Hepatic stellate cell (primary cell): ENCODE measurements at regions not wholly inside any gene's neighbourhood (a gene's known extent, or its start where the extent isn't known, plus 50 kb on each side); places are given as distances from the start of the nearest gene placed in this dataset.

Experiments
- DNase-seq: peaks from one replicate; pipeline ENCODE4 v3.0.0; 2011; ENCODE audit warnings: low spot score

DNA sequence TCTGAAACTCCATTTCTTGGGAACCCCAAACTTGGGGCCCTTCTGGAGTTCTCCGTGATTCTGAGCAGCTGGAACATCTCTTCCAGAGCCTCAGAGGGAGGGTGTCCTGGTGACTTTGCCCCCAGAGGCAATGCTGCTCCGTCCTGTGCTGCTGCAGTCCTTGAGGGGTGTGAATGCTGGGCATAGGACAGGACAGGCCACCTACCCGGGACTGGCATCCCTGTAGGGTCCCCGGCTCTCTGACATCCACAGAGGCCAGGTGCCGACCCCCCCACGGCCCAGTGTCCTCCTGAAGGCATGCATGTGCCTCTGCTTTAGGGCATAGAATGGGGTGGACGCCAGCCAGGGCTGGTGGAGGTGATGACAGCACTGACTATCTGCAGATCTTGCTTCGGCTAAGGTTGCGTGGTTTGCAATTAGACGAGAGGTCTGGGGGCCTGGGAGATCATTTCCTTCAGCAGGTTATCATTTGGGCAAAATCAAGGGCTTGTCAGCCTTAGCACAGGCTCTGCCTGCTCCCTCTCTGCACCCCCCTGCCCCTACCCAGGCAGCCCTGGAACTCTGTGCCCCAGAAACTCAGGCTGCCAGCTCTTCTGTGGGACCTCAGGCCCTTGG, 136.9 kb upstream of the GPR26 start:
- no peak for DNase-seq

DNA sequence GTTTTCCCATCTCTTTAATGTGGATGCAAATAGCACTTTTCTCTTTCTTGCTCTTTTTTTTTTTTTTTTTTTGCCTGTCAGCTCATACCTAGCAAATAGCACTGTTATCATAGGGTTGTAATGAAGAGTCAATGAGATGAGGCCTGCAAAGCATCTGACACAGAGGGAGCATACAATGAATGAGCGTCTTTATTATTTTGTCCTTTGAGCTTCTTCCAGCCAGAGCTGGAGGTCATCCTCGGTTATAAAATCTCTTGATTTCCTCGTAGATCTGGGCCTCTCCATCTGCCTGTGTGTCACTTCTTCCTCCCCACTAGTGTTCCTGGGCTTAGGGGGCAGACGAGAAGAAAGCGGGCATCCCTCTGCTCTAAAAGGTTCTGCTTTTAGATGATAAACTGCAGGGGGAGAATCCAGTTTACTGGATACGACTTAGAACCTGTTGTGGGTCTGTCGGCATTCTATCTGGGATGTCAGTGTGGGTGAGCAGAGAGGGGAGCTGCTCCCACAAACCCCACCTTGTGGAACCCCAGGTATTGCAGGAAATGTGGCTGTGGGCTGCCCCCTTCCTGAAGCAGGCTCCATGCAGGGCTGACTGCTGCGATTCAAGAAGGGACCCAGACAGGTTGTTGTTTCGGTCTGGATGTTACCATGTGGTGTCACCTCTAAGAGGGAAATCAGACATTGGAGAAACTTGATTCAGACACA, 135.8 kb upstream of the GPR26 start:
- no peak for DNase-seq

- DNase-seq = no peak
Observed at GRCh38 chr10:123535386-123535785, 130.8 kb upstream of the GPR26 start.

DNA sequence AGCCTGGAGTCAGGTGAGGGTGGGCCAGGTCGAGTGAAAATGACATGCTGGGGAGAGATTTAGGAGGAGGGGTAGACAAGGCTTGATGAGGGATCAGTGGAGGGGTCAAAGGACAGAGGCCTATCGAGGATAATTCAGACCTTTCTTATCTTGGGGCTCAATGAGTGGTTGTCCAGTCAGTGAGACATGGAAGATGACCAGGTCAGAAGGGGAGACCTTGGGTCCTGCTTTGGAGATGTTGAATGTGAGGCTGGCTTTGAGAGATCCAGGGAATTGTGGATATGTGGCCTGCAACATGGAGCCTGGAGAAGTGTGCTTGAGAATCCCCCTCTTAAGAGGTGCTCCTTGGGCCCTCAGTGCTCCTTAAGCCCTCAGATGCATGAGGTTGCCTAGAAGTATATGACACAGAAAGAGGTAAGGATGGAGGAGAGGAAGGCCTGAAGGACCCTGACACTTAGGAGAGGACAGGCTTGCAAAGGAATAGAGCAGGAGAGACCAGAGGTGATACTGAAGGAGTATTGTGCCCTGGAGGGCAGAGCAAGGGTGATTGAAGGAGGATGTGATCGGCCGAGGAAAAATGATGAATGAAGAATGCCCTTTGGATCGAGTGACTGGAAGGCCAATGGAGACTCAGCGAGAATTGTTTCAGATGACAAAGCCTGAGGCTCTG, 129.8 kb upstream of the GPR26 start:
- DNase-seq = no peak

DNA sequence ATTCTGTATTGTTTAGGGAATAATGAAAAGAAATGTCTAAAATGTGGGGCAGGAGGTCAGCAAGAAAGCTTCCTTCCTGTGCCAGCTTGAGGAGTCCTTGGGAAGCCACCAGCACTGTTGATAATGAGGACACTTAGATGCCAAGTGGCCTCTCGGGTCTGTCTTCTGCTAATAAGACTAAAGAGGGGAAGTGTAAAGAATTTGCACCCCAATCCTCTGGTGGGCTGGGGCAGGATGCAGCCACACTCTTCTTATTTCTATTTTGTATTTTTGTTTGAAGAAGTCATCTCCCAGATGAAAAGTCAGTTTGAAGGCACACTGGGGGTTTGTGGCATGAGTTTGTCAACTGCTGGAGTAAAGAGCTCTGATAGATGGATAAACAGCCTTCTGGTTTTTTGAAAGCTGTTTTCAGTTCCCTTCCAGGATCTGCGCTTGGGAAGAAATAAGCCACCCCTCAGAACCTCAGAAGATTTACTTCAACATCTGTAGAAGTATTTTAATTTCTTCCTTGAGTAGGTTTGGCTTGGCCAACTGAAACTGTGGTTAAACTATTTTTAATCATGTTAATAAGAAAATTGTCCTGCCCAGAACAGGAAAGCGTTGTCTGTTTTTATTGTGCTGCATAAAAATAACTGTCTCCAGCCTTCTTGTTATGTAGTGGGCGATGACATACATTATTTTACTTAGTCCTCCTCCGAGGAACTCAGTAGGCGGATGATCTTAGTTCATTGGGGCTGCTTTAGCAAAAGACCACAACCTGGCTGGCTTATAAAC, 128.8 kb upstream of the GPR26 start:
- no peak for DNase-seq

DNA sequence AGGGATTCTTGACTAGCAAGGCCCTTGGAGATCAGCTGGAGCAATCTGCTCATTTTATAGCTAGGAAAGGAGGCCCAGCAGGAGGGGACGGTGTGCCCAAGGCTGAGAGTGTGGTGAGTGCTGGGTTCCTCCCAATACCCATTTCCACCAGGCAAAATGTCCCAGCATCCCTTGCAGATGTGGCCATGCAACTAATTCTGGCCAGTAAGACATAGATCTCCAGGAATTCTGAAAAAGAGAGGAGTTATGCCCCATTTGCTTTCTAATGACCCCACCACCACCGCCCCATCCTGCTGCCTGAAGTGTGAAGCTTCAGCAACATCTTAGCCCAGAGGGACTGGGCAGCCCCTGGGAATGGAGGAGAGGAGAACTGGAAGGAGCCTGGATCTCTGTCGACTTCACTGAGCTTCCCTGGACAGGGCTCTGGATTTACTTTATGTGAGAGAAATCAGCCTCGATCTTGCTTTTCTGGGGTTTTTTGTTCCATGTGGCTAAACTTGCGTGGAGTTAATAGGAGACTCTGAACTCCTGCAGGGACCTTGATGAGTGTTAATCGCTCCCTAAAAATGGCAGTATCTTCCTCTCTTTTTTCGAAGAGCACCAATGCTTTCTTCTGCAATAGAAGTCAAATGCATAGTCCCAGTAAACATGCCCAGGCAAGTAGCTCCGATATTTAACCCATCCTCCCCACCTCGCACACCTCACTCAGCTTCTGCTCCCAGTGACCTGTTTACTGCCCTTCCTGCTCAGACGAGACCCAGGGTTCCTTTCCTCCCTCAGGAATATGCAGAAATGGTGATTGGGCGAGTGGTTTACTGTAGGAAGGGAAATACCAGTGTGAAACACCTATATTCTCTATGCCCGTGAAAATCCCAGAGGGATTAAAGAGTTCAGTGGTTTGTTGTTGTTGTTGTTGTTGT, 127.5 kb upstream of the GPR26 start:
- no peak for DNase-seq

DNA sequence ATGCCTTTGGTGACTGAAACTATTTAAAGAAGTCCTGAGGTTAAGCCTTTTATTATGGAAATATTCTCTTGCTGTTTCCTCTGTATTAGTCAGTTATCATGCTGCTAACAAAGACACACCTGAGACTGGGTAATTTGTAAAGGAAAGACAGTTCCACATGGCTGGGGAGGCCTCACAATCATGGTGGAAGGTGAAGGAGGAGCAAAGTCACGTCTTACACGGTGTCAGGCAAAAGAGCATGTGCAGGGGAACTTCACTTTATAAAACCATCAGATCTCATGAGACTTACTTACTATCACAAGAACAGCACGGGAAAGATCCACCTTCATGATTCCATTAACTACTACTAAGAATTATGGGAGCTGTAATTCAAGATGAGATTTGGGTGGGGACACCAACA, 121.2 kb upstream of the GPR26 start:
- DNase-seq = no peak

- DNase-seq = no peak
Observed at GRCh38 chr10:123548770-123549169, 117.4 kb upstream of the GPR26 start.

- DNase-seq = no peak
Observed at GRCh38 chr10:123549761-123550454, 116.2 kb upstream of the GPR26 start.

- no peak for DNase-seq
Observed at GRCh38 chr10:123550675-123551096, 115.5 kb upstream of the GPR26 start.

DNA sequence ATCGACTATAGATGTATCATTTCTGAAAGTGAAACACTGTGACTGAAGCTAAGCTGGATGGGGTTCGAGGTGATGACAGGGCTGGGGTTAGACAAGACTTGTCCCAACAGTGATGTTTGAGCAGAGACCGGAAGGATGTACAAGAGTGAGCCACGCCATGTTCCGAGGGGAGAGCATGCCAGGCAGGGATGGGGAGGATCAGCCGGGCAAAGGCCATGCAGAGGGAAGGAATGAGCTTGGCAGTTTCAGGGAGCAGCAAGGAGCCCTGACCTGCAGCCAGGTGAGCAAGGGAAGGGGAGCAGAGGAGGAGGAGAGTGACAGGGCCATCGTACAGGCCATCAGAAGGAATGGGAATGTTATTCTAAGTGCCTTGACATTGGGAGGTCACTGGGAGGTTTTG, 114.9 kb upstream of the GPR26 start:
- no peak for DNase-seq

DNA sequence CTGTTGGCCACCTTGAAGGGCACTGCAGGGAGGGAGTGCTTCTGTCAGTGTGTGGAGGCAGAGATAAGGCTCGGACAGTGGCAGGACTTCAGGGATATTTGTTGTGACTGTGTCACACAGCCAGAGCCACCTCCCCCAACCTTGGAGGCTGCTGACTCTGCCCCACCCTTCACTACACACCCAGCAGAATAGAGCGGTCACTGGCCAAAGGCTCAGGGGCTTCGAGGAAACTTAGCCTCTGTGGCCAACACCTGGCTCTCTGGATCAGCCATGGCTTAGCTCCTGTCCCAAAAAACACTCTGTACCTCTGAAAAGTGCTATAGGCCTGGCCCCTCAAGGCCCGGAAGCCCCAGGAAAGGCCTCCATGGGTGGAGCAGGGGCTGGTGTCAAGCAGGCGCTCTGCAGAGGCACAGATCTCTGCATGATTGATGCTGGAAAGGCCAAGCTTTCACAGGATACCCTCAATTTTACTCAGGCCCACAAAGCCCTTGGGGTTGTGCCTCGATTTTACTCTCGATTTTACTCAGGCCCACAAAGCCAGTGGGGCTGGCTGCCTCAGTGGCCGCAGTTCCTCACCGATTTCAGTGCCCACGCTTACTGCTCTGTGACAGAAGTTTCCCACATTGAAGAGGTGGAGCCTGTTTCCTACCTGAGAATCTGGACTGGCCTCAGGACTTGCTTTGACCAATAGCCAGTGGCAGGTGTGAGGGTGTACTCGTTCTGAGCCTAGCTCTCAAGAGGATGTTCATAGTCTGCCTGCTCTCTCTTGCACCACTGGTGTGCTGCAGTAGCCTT, 113.2 kb upstream of the GPR26 start:
- no peak for DNase-seq

GRCh38 chr10:123553810-123554430, 112.2 kb upstream of the GPR26 start:
- no peak for DNase-seq

DNA sequence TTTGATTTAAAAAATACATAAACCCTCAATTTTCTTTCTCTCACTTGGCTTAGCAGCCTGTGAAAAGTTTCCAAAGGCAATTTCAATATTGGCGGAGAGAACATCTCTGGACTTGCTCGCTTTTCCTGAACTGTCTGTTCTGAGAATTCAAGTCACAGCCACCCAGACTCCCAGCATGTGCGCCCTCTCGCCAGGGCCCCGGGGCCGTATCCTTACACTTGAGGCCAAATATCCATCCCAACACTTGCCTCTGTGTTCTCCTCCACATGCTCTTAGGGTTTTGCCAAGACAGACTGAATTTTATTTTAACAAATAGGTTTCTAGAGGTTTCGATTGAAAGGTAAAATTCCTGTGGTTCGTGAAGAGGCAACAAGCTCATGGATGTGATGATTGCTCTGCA, 111.5 kb upstream of the GPR26 start:
- no peak for DNase-seq

DNA sequence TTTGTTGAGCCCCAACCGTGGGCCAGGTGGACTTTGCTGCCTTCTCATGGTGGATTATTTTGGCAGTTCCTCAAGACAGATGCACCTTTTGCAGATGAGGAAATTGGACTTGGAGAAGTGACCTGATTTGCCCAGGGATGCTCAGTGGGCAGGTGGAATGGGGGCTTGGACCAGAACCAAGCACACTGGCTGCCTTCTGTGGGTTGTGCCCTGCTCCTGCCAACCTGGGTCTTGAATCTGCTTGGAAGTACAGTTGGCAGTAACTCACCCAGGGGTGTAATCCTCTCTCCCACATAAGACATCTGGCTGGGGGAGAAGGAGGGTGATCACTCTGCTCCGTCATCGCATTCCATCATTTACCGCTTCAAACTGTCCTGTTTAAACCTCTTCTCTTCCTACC, 110.5 kb upstream of the GPR26 start:
- no peak for DNase-seq

DNA sequence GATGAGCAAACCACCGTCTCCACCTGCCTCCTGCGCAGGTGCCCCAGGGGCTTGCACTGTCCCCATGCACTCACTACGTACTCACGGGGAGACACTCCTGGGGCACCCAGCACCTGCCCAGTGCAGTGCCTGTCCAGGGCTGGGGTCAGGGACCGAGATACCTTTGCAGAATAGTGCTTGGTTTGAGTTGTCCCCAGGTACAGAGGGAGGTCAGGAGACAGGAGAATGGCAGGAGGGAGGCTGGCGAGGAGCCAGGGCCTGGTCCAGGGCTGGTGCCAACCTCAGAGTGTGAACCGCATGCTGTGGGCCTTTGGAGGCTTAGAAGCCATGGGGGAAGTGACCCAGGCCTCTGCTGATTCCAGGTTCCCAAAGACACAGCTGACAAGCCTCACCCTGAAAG, 110.1 kb upstream of the GPR26 start:
- DNase-seq = no peak

DNA sequence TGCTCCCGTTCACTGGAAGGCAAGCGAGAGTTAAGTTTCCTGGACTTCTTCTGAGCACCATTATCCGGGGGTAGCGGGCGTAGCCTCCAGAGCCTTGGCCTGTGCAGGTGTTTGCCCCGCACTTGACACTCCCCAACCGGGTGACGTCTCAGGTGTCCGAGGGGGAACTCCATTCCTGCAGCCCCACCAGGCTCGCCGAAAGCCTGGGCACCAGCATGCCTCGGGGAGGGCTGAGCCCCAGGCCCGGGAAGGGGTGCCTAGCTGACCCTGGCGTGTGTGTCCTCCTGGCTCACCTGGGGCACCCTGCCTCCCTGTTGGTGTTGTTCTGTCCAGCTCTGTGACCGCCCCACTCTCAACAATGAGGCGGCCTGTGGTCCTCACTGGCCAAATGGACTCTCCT, 109.4 kb upstream of the GPR26 start:
- no peak for DNase-seq

GRCh38 chr10:123557366-123558108, 108.6 kb upstream of the GPR26 start:
- no peak for DNase-seq

GRCh38 chr10:123558651-123559050, 107.5 kb upstream of the GPR26 start:
- DNase-seq = no peak
